ENCODE measurements at regions not wholly inside any gene's neighbourhood (a gene's known extent, or its start where the extent isn't known, plus 50 kb on each side); places are given as distances from the start of the nearest gene placed in this dataset.
"Not testable (repeated sequence)": the region's sequence is repeated elsewhere in the genome, so short reads cannot be mapped to it uniquely, and the experiment has no call there.

- DNase-seq (ENCODE audit: low read depth, low spot score) = no peak
- ChIA-PET POLR2A (no interaction called here), CTCF (no interaction called here)
- Histone ChIP-seq H3K27ac (ENCODE audit: low read depth, low read length) (no peak overlapping the region), H3K9me3 (ENCODE audit: control insufficient read depth, insufficient read depth, low read length) (no peaks in the 10 kb centered on the region), H3K27me3 (ENCODE audit: control insufficient read depth, insufficient read depth, low read length) (peaks cover 3% of the 10 kb centered on the region), H3K4me3 (ENCODE audit: low read depth, low read length) (no peak overlapping the region)
- TF ChIP-seq CTCF (IDR thresholded peaks at IDR 0.05; ENCODE audit: low read depth, low read length) = no peak
Measured at GRCh38 chr11:57903441-57904123, 120.1 kb upstream of the OR9Q1 start.

- DNase-seq (ENCODE audit: low read depth, low spot score) = no peak
- no peak for TF ChIP-seq CTCF (IDR thresholded peaks at IDR 0.05; ENCODE audit: low read depth, low read length)
- peaks cover under 1% of the 10 kb centered on the region for H3K27me3 ChIP-seq (ENCODE audit: control insufficient read depth, insufficient read depth, low read length)
- ChIA-PET CTCF (no interaction called here), POLR2A (no interaction called here)
- H3K9me3 ChIP-seq (ENCODE audit: control insufficient read depth, insufficient read depth, low read length) = no peaks in the 10 kb centered on the region
- no peak overlapping the region for H3K4me3 ChIP-seq (ENCODE audit: low read depth, low read length)
- H3K27ac ChIP-seq (ENCODE audit: low read depth, low read length) = no peak overlapping the region
Measured at GRCh38 chr11:57904376-57904775, 119.3 kb upstream of the OR9Q1 start.

- DNase-seq (ENCODE audit: low read depth, low spot score) = no peak
- ChIA-PET CTCF (no interaction called here), POLR2A (no interaction called here)
- H3K27ac ChIP-seq (ENCODE audit: low read depth, low read length) = no peak overlapping the region
- no peaks in the 10 kb centered on the region for H3K27me3 ChIP-seq (ENCODE audit: control insufficient read depth, insufficient read depth, low read length)
- no peak overlapping the region for H3K4me3 ChIP-seq (ENCODE audit: low read depth, low read length)
- no peak for TF ChIP-seq CTCF (IDR thresholded peaks at IDR 0.05; ENCODE audit: low read depth, low read length)
- no peaks in the 10 kb centered on the region for H3K9me3 ChIP-seq (ENCODE audit: control insufficient read depth, insufficient read depth, low read length)
Measured at GRCh38 chr11:57905439-57905838, 118.2 kb upstream of the OR9Q1 start.

- H3K27me3 ChIP-seq (ENCODE audit: control insufficient read depth, insufficient read depth, low read length); POLR2A ChIA-PET; H3K4me3 ChIP-seq (ENCODE audit: low read depth, low read length); H3K27ac ChIP-seq (ENCODE audit: low read depth, low read length); CTCF ChIA-PET; DNase-seq (ENCODE audit: low read depth, low spot score); H3K9me3 ChIP-seq (ENCODE audit: control insufficient read depth, insufficient read depth, low read length): not testable (repeated sequence)
Measured at GRCh38 chr11:57908399-57908798, 115.3 kb upstream of the OR9Q1 start.

- H3K27ac ChIP-seq (ENCODE audit: low read depth, low read length); POLR2A ChIA-PET; CTCF ChIA-PET; H3K9me3 ChIP-seq (ENCODE audit: control insufficient read depth, insufficient read depth, low read length); H3K4me3 ChIP-seq (ENCODE audit: low read depth, low read length); H3K27me3 ChIP-seq (ENCODE audit: control insufficient read depth, insufficient read depth, low read length); DNase-seq (ENCODE audit: low read depth, low spot score): not testable (repeated sequence)
Measured at GRCh38 chr11:57911522-57911921, 112.2 kb upstream of the OR9Q1 start.

- H3K27me3 ChIP-seq (ENCODE audit: control insufficient read depth, insufficient read depth, low read length) = no peaks in the 10 kb centered on the region
- H3K27ac ChIP-seq (ENCODE audit: low read depth, low read length) = no peak overlapping the region
- no peaks in the 10 kb centered on the region for H3K9me3 ChIP-seq (ENCODE audit: control insufficient read depth, insufficient read depth, low read length)
- DNase-seq (ENCODE audit: low read depth, low spot score) = no peak
- ChIA-PET CTCF (no interaction called here), POLR2A (no interaction called here)
- H3K4me3 ChIP-seq (ENCODE audit: low read depth, low read length) = no peak overlapping the region
- no peak for TF ChIP-seq CTCF (IDR thresholded peaks at IDR 0.05; ENCODE audit: low read depth, low read length)
Measured at GRCh38 chr11:57913715-57914704, 109.7 kb upstream of the OR9Q1 start.
